ENCODE measurements at regions not wholly inside any gene's neighbourhood (a gene's known extent, or its start where the extent isn't known, plus 50 kb on each side); places are given as distances from the start of the nearest gene placed in this dataset.

DNA sequence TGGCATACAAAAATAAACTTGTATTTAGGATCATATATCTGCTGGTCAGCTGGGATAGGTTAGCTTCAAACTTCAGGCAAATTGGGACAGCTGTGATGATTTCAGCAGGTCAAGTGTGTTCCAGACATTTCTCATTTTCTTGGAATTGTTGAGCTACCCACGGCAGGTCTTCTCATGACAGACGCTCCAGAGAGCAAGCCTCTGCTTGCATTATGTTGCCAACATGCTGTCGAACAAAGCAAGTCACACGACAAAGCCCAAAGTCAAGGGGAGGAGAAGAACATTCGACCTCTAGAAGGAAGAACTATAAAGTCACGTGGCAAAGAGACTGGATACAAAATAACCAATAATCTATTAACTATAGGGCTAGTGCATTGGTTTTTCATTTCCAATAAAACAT, 103.5 kb downstream of the RAB18 start:
- no peak overlapping the region for H2AFZ ChIP-seq (ENCODE audit: low read depth, low read length)
- no peaks in the 10 kb centered on the region for H3K36me3 ChIP-seq (ENCODE audit: control insufficient read depth in 2 of 2, extremely low read depth in 1 of 2, insufficient read depth in 2 of 2, low read length in 2 of 2)
- no peak for FAIRE-seq
- TF ChIP-seq GATA2 (IDR thresholded peaks at IDR 0.05; ENCODE audit: insufficient read depth, insufficient read length, low read depth, low read length) (no peak), EZH2 (IDR thresholded peaks at IDR 0.05; ENCODE audit: borderline replicate concordance, low read depth, low read length, severe bottlenecking) (no peak), POLR2A (IDR thresholded peaks at IDR 0.05; ENCODE audit: low read depth, low read length) (no peak), MYC (IDR thresholded peaks at IDR 0.05; ENCODE audit: low read depth, low read length) (no peak), FOS (IDR thresholded peaks at IDR 0.05; ENCODE audit: borderline replicate concordance, insufficient read depth, low read length) (no peak), JUN (IDR thresholded peaks at IDR 0.05; ENCODE audit: borderline replicate concordance, insufficient read depth, insufficient read length, low read depth) (no peak), POLR2AphosphoS5 (IDR thresholded peaks at IDR 0.05; ENCODE audit: insufficient read depth, low read depth, low read length) (no peak)
- TF ChIP-seq, protein P1, sequence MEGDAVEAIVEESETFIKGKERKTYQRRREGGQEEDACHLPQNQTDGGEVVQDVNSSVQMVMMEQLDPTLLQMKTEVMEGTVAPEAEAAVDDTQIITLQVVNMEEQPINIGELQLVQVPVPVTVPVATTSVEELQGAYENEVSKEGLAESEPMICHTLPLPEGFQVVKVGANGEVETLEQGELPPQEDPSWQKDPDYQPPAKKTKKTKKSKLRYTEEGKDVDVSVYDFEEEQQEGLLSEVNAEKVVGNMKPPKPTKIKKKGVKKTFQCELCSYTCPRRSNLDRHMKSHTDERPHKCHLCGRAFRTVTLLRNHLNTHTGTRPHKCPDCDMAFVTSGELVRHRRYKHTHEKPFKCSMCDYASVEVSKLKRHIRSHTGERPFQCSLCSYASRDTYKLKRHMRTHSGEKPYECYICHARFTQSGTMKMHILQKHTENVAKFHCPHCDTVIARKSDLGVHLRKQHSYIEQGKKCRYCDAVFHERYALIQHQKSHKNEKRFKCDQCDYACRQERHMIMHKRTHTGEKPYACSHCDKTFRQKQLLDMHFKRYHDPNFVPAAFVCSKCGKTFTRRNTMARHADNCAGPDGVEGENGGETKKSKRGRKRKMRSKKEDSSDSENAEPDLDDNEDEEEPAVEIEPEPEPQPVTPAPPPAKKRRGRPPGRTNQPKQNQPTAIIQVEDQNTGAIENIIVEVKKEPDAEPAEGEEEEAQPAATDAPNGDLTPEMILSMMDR (IDR thresholded peaks at IDR 0.05; ENCODE audit: extremely low read depth in 1 of 2, insufficient read depth in 1 of 2, low read depth in 1 of 2, low read length in 2 of 2): no peak
- TF ChIP-seq, protein P2, sequence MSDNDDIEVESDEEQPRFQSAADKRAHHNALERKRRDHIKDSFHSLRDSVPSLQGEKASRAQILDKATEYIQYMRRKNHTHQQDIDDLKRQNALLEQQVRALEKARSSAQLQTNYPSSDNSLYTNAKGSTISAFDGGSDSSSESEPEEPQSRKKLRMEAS (IDR thresholded peaks at IDR 0.05; ENCODE audit: insufficient read depth, insufficient read length): no peak
- H3K9ac ChIP-seq (replicated peaks; ENCODE audit: extremely low read depth, insufficient read depth, low read length): no peak overlapping the region
- H3K79me2 ChIP-seq (ENCODE audit: control insufficient read depth, insufficient read depth, low read length): no peaks in the 10 kb centered on the region
- POLR2A ChIA-PET: no interaction called here
- H3K9me1 ChIP-seq (replicated peaks; ENCODE audit: control insufficient read depth, extremely low read depth, insufficient read depth, low read length): no peaks in the 10 kb centered on the region
- H3K4me3 ChIP-seq (replicated peaks in 1 of 3; ENCODE audit: insufficient read depth in 1 of 3, low read depth in 1 of 3, low read length in 3 of 3): no peak overlapping the region
- no peaks in the 10 kb centered on the region for H3K27me3 ChIP-seq (ENCODE audit: control insufficient read depth in 2 of 2, insufficient read depth in 2 of 2, low read length in 2 of 2)
- CTCF ChIA-PET: interaction anchor here (0.7 to 1.3 kb wide), 3 partner anchors 11 to 634 kb away, joined by 3 to 5 read pairs (median 3); no protein-coding TSS in a partner anchor
- H3K9me3 ChIP-seq (replicated peaks; ENCODE audit: control insufficient read depth, insufficient read depth, low read length): no peaks in the 10 kb centered on the region
- dilution Hi-C loops (cut with MboI; ENCODE audit: extremely low pct_ligation_motif_present, low sequenced_read_pairs): no loop called here
- intact Hi-C loops (cut with micrococcal nuclease): no loop called here
- H4K20me1 ChIP-seq (replicated peaks; ENCODE audit: control insufficient read depth, extremely low read depth, insufficient read depth, low read length): no peaks in the 10 kb centered on the region
- H3K27ac ChIP-seq (ENCODE audit: insufficient read depth, low read depth, low read length): no peak overlapping the region
- H3K4me1 ChIP-seq (ENCODE audit: control insufficient read depth, extremely low read depth, insufficient read depth, low read length): no peaks in the 10 kb centered on the region
- BruUV-seq (replicated peaks): no TSS peak
- H3K4me2 ChIP-seq (ENCODE audit: insufficient read depth, low read length): no peak overlapping the region
- no peak for DNase-seq (ENCODE audit: low read depth, low spot score)
